ENCODE measurements at regions not wholly inside any gene's neighbourhood (a gene's known extent, or its start where the extent isn't known, plus 50 kb on each side); places are given as distances from the start of the nearest gene placed in this dataset.
"Not testable (repeated sequence)": the region's sequence is repeated elsewhere in the genome, so short reads cannot be mapped to it uniquely, and the experiment has no call there.

- not testable (repeated sequence) for DNase-seq
These were observed 169.1 kb upstream of the RBBP8 start for GRCh38 chr18:22764005-22764404.

DNA sequence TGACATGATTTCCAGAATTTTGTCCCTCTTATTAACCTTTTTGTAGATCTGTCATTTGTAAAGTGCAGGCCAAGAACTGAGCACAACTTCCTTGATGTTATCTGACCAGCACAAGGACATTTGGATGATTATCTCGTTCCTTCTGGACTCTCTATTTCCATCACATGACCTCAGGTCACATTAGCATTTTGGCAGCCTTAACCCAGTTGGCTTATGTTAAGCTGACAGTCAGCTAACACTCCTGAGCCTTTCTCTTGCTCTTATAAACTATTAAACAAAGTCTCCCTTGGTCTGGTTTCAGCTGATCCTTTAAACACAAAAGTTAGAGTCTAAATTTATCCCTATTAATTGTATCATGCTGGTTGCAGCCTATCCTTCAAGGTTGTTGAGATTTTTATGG is 167.2 kb upstream of the RBBP8 start:
- DNase-seq, result no peak

GRCh38 chr18:22767653-22768052 is 165.5 kb upstream of the RBBP8 start:
- no peak for DNase-seq

DNA sequence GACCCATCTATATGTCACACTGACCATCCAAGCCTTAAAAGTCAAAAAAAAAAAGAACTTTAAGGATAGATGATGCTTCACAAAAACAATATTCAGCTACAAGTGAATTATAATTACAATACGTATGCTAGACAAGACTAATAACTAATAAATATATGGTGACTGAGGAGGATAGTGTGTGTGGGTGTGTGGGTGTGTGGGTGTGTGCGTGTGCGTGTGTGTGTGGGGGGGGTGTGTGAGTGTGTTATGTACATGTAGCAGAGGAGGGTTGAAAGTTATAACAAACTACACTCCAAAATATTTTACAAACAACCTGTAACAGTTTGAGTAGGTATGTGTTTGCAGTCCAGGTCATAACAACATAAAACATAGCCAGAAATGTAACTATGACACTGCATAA is 159.2 kb upstream of the RBBP8 start:
- DNase-seq, result no peak

GRCh38 chr18:22778996-22779395 is 154.1 kb upstream of the RBBP8 start:
- DNase-seq, result no peak

GRCh38 chr18:22783245-22783644 is 149.9 kb upstream of the RBBP8 start:
- DNase-seq, result no peak

DNA sequence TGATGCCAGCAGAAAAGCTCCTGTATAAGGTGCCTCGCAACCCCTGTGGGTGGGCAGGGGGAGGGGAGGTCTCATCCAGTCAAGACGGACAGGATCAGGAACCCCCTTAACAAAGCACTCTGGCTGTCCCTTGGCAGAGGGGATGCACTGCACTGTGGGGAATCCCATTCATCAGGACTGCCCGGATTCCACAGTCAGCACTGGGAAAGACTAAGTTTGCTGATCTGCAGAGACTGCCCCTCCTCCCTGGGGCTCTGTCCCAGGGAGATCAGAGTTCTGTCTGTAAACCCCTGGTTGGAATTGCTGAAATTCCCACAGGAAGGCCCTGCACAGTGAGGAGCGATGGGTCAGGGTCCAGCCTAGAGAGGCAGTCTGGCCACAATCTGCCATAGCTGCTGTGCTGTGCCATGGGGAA is 149.5 kb upstream of the RBBP8 start:
- no peak for DNase-seq

DNA sequence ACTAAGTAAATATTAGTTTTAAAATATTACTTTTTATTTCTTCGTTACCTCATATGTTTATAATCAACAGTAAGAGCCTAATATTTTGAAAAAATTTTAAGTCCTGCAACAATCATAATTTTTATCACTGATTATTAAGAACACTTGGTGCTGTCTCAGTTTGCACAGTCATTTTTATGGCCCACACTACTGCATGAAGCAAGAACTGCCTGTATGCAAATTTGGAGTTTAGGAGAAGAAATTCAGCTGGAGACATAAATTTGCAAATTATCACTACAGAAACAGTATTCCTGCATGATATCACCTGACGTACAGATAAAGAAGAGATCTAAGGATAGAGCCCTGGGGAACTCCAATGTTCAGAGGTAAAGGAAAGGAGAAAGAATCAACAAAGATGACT is 144.1 kb upstream of the RBBP8 start:
- DNase-seq, result no peak

GRCh38 chr18:22789600-22789999 is 143.5 kb upstream of the RBBP8 start:
- no peak for DNase-seq

DNA sequence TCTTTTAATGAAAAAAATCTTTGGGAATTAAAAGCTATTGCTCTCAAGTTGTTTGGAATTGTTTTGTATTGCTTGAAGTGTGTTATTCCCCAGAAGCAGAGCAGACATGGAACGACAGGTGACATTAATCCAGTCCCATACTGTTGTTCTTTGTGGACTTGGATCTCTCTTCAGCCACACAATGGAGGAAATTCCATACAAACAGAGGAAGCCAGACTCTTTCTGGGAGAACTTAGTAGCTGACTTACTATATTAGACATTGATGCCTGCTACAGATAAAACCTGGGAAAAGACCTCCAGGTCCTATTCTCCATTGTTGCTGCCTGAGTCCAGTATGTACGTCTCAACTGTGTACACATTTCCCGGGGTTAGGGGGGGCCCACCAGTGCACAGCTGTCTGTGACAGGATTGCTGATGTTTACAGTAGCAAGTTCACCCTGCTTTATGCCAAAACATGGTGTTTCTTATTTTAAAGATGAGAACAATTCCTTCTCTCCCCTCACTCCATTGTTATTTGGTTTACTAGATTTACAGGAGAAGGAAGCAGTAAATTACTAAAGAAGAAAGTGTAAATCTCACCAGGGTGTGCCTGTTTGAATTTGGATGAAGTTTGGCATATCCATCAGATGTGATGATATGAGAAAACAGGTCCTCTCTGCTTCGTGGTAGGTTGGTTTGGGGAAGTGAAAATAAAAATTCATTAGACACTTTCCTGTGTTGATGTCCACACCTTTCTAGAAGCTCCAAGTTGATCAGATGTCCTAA is 142.4 kb upstream of the RBBP8 start:
- DNase-seq, result no peak

DNA sequence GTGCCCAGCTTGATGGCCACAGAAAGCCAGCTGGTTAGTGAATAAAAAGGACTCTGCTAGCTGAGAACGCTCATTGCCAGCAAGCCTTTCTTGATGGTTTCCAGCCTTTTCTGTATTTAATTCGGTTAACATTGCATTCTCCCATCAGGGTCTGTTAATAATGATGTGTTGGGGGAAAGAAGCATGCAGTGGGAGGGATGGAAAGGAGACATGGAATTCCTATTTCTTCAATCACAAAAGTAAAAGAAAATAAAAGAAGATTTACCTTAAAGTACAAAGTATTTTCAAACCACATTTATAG is 141.9 kb upstream of the RBBP8 start:
- no peak for DNase-seq

GRCh38 chr18:22796113-22796512 is 137.0 kb upstream of the RBBP8 start:
- DNase-seq, result no peak

GRCh38 chr18:22800551-22800951 is 132.6 kb upstream of the RBBP8 start:
- DNase-seq, result no peak

DNA sequence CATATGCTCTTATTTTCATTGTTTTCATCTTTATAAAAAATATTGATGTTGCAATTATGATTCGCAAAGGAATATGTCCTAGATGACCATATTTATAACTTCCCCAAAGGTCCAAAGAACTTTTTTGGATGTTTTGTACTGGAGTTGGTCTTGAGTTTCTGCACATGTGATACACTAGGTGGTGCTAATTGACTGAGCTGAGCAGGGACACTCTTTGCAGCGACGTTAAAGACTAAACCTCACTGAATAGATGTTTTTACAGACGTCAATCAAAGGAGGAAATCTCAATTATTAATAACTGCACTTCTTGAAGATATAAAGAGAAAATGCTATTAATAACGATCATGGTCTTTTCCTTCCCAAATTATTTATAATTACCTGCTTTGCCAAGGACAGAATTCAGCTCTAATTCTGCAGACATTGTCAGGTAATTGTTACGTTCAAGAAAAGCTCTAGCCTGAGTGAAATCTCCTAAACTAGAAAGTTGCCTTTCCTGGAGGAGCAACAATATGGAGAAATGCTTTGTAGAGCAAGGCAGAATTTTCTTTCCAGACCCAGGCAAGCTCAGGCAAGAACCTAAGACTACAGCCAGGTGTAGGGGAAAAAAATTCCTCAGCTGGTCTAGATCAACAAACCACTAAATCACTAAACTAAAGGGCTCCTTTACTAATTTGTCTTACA is 119.3 kb upstream of the RBBP8 start:
- no peak for DNase-seq

DNA sequence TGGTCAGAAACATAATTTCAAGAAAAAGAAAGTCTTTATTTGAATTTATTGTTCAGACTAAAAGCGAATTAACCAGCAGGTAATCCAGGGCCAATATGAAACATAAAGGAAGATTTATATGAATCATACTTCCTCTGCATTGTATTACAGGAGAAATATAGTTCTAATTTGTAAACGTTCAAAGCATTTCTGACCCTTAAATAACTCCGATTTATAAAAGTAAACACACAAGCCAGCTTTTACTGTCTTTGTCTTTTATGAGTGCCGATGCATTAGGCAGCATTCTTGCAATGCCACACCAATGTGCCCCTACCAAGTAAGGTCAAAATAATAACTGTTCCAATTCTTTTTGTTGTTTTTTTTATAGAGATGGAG is 118.8 kb upstream of the RBBP8 start:
- DNase-seq, result no peak

- no peak for DNase-seq
These were observed 116.6 kb upstream of the RBBP8 start for GRCh38 chr18:22816266-22817176.

GRCh38 chr18:22817844-22818243 is 115.3 kb upstream of the RBBP8 start:
- no peak for DNase-seq

GRCh38 chr18:22822024-22822423 is 111.1 kb upstream of the RBBP8 start:
- DNase-seq, result no peak

GRCh38 chr18:22822841-22823508 is 110.2 kb upstream of the RBBP8 start:
- no peak for DNase-seq

DNA sequence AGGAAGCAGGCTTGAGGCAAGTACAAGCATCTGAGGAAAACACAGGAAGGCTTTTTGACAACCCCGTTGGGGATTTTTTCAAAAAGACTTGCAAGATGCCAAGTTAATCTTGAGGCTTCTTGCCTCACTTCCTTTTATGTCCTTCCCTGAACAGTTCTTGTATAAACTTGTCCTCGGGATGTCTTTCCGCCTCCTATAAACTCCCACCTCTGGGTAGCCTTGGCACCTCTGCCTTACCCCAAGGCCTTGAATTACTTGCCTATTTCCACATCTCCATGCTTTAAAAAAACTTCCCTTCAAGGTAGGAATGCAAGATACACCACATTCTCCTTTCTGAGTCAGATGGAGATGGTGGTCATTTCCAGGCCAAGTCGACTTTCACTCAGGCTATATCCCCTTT is 106.4 kb upstream of the RBBP8 start:
- DNase-seq, result no peak

DNA sequence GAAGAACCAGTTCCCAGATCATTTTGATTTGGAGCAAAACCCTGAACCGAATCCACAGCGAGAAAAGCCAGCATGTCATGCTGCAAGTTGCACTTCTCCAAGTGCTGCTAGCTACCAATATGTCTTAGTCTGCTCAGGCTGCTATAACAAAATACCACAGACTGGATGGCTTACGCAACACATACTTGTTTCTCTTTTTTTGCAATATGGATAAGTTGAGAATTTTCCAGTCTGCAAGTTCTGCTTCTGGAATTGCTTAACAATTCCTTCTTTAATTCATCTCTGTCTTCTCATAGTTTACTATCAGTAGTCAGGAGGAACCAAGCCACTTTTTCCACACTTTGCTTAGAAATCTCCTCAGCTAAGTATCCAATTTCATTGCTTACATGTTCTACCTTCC is 105.9 kb upstream of the RBBP8 start:
- DNase-seq, result no peak

DNA sequence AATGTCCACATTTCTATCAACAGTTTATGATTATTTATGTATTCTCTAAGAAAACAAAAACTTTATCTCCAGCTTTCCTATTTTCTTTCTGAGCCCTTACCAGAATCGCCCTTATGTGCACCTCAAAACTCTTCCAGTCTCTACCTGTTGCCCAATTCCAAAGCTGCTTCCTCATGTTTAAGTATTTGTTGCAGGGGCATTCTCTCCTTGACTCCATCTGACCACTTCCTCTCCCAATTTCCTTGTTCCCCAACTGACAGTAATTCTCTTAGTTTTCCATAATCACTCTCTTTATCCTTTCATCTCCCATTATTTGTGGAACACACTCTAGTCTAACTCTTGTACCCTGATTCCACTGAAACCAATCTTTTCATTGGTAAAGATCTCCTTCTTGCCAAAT is 105.4 kb upstream of the RBBP8 start:
- DNase-seq, result no peak

DNA sequence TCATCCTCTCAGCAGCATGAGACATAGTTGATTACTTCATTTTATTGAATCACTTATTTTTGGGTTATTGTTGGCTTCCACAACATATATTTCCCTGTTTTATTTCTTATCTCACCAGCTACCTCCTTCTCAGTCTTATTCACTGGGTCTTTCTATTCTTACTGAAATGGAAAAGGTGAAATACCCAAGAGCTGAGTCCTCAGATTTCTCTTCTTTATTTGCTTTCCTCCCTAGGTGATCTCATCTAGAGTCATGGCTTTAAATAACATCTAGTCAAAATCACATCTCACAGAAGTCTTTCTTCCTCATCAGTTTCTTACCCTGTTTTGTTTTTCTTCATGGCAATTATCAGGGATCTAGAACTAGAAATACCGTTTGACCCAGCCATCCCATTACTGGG is 105.0 kb upstream of the RBBP8 start:
- DNase-seq, result no peak

All from activated CD8-positive, alpha-beta memory T cell treated with anti-CD3 and anti-CD28 coated beads for 24 hours (primary cell).